GM18861 (cell line): ENCODE measurements at regions not wholly inside any gene's neighbourhood (a gene's known extent, or its start where the extent isn't known, plus 50 kb on each side); places are given as distances from the start of the nearest gene placed in this dataset.
A peak's percentile ranks its signal among the peaks of the same experiment; 100 is the strongest.
"Not testable (repeated sequence)": the region's sequence is repeated elsewhere in the genome, so short reads cannot be mapped to it uniquely, and the experiment has no call there.

Source experiments
- ATAC-seq: cut with Tn5 transposase; IDR thresholded peaks from one replicate; pipeline ENCODE4 v1.9.1; 2021; ENCODE audit not compliant: unreplicated experiment

- ATAC-seq, result no peak
Measured at GRCh38 chr6:76790045-76790796, 673.1 kb downstream of the HTR1B start.

- no peak for ATAC-seq
Measured at GRCh38 chr6:76789580-76789979, 673.7 kb downstream of the HTR1B start.

GRCh38 chr6:76788155-76788554, 675.1 kb downstream of the HTR1B start:
- ATAC-seq, result no peak

DNA sequence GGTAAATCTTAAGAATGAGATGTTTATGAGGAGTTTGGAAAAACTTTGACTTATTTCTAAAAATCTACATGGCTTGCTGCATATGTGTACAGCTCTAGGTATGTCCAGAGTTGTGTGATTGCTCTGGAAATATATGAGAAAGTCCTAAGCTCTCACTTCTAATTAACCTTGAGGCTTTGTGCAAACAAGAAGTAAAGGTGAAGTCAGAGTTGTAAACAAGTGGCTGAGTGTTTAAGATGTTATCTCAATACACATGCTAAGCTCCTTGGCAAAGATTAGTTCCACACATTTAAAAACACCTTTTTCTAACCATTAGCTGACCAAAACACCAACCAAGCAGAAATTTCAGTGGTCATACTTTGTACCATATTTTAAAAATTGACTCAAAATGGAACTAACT, 684.2 kb downstream of the HTR1B start:
- ATAC-seq, result peak; percentile 55

DNA sequence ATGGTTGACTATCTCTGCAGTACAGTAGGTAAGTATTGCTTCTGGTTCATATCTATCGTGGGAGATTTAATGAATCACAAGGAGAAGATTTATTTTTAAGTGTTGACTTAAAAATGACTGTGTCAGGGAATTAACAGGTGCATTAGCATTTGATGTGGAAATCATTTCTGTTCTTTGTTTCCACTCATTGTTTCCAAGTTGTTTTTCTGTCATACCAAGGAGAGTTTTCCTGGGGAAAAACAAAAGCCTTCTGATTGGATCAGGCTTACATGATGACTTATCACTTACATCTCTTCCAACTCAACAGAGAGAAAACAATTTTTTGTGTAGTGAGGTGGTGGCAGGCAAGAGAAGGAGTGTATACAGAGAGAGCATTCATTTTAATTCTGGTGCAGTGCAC, 686.4 kb downstream of the HTR1B start:
- no peak for ATAC-seq

- ATAC-seq, result no peak
Measured at GRCh38 chr6:76774781-76775384, 688.4 kb downstream of the HTR1B start.

DNA sequence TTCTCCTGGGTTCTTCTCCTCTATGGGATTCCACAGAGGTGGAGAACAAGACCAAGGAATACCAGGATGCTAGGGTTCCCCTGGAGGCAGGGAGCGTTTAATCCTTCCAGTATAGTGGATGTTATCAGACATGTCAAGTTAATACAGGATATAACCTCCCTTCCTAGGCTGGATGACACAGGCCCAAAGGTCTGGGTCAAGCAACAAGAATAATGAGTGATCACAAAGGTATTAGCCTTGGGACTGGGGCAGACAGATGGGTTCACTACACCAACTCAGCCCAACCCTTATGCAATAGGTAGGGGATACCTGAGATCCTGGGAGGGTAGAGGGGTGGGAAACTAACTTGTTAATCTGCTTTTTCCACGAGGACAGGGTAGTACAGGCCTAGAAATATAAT, 690.3 kb downstream of the HTR1B start:
- no peak for ATAC-seq

- no peak for ATAC-seq
Measured at GRCh38 chr6:76771059-76771634, 692.1 kb downstream of the HTR1B start.

- ATAC-seq, result no peak
Measured at GRCh38 chr6:76770281-76770680, 693.0 kb downstream of the HTR1B start.

DNA sequence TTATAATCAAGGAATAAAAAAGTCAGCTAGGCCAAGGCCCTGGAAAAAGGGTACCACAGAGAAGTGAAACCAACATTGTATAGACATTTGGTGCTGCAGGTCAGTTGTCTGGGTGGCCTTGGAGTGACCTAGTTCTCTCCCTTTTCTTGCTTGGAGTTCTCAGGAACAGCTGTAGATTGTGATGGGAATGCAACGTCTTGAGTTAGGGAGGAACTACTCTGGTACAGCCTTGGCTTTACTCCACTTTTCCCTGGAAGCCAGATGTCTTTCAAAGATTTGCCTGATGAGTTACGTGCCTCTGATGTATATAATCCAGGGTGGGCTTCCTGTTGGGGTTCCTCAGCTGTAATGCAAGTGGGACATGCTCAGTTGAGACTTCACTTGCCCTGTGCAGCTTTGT, 694.7 kb downstream of the HTR1B start:
- no peak for ATAC-seq

- ATAC-seq, result no peak
Measured at GRCh38 chr6:76764057-76764456, 691.6 kb upstream of the IMPG1 start.

DNA sequence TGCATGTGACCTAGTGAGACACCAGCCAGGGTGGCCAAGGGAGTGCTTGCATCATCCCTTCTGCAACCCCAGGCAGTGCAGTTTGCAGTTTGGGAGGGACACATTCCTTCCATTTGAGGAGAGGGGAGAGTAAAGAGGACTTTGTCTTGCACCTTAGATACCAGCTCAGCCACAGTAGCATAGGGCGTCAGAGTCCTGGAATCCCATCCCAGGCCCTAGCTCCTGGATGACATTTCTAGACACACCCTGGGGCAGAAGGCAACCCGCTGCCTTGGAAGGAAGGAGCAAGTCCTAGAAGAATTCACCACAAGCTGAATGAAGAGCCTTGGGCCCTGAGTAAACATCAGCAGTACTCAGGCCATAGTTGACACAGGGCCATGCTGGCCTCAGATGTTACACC, 680.4 kb upstream of the IMPG1 start:
- no peak for ATAC-seq

- ATAC-seq, result not testable (repeated sequence)
Measured at GRCh38 chr6:76745388-76745787, 672.9 kb upstream of the IMPG1 start.

DNA sequence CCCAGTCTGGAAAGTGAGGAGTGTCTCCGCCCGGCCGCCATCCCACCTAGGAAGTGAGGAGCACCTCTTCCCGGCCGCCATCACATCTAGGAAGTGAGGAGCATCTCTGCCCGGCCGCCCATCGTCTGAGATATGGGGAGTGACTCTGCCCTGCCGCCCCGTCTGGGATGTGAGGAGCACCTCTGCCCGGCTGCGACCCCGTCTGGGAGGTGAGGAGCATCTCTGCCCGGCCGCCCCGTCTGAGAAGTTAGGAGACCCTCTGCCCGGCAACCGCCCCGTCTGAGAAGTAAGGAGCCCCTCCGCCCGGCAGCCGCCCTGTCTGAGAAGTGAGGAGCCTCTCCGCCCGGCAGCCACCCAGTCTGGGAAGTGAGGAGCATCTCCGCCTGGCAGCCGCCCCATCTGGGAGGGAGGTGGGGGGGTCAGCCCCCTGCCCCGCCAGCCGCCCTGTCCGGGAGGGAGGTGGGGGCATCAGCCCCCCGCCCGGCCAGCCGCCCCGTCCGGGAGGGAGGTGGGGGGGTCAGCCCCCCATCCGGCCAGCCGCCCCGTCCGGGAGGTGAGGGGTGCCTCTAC, 671.8 kb upstream of the IMPG1 start:
- ATAC-seq, result not testable (repeated sequence)

DNA sequence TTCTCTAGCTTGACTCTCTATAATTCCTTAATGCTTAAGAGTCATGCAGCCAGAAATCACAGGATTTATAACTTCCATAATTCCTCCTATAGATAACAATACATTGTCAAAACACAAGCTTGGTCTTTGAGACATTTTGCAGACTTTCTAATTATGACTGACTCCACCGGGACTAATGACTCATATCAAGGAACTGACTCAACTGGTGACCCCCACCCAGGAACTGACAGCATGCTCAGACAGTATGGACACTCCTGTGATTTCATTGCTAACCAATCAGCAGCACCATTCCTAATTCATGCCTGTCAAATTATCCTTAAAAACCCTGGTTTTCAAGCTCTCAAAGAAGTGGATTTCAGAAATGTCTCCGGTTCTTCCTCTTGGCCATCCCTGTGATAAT, 670.5 kb upstream of the IMPG1 start:
- no peak for ATAC-seq

DNA sequence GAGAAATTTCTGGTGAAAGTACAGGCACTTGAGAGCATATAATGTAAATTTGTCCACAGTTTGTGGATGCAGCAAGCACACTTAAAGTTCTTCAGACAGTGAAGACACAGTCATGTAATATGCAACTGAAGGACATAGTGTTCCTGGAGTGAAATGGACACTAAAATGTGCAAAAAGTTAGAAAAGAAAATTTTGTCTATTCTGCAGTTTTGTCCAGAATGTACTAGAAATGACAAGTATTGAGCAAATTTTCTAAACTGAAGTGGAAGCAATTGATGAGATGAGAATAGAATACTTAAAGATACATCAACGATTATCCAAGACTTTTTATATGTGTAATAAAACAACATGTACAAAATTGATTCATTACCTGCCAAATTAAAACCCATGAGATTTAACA, 647.0 kb upstream of the IMPG1 start:
- ATAC-seq, result no peak

DNA sequence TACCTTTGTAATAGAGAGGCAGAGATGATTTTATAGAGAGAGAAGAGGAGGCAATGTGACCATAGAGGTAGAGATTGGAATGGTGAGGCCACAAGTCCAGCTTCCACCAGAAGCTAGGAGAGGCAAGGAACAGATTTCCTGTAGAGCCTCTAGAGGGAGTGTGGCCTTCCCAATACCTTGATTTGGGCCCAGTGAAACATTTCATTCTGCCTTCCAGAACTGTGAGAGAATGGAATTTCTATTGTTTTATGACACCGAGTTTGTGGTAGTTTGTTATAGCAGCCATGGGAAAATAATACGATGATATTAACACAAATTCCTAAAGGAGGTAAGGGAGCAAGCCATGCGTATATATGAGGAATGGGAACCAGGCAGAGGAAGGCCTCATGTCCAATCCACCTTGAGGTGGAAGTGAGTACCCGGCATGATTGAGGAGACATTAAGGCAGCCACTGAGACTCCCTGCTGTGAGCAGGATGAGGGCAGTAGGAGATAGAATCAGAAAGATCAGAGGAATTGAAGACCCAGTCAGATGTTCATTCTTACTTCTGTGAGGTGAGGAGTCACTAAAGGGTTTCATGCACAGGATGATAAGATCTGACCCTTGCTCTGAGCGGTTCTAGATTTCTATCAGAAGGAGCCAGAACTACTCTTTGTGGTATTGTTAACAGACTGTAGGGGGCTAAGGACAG, 636.3 kb upstream of the IMPG1 start:
- no peak for ATAC-seq

- no peak for ATAC-seq
Measured at GRCh38 chr6:76707630-76708029, 635.2 kb upstream of the IMPG1 start.

DNA sequence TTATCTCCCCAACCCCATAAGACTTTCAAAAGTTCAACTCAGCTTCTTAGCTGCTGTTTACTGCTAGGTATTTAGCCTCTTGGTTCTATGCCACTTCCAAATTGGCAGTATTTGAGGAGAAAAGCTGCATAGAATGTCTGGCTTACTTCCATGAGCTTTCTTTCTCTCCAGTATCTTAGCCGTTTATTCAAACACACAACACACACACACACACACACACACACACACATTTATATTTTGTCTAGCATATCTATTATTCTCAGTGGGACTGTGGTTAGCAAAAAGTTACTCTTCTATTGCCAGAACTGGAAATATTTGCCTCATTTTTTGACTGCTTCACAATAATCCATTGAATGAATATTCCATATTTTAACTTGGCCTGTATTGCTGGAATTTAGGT, 634.2 kb upstream of the IMPG1 start:
- ATAC-seq, result no peak

DNA sequence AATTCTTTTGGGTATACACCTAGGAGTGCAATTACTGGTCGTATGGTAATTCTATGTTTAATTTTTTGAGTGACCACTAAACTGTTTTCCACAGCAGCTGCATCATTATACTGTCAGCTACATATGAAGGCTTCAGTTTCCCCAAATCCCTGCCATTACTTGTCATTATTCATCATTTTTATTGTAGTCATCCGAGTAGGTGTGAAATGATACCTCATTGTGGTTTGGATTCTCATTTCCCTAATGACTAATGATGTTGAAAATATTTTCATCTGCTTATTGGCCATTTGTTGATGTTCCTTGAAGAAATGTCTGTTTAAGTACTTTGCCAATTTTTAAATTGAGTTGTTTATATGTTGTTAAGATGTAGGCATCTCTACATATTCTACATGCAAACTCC, 633.6 kb upstream of the IMPG1 start:
- no peak for ATAC-seq

DNA sequence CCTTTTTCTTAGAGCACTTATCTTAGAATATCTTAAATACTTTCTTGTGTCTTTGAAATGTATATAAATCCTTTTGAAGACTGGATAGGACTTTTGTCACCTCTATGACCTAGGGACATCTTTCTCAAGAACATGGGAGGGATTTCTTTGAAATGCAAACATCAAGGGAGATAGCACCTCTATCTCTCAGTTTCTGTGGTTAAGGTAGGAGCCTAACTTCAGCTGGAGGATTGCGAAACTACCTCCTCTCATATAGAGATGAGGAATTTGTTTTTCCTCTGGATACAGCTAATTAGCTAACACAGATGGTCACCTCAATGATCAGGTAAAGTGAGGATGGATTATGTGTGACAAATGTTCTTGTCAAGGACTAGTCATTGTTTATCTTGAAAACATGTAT, 631.3 kb upstream of the IMPG1 start:
- no peak for ATAC-seq

GRCh38 chr6:76703285-76703684, 630.8 kb upstream of the IMPG1 start:
- ATAC-seq, result no peak
